SK-N-SH treated with all-trans-retinoic acid at 6 μM for 48 hours (cell line): ENCODE measurements at regions not wholly inside any gene's neighbourhood (a gene's known extent, or its start where the extent isn't known, plus 50 kb on each side); places are given as distances from the start of the nearest gene placed in this dataset.

Experiments
- ARNTL ChIP-seq: fragments of 450-650 bp; formaldehyde crosslinking; IDR thresholded peaks from 2 replicates; pipeline ENCODE4 v1.5.0; 2020; ENCODE audit warnings: low read depth, mild to moderate bottlenecking, moderate library complexity, borderline replicate concordance
- CSRNP3 ChIP-seq: fragments of 250-450 bp; sonication (Bioruptor Pico); IDR thresholded peaks from 2 replicates; pipeline ENCODE4 v1.5.1; 2021; ENCODE audit warnings: mild to moderate bottlenecking, moderate library complexity
- ISL1 ChIP-seq: fragments of 250-450 bp; sonication (Bioruptor Pico); IDR thresholded peaks from 2 replicates; pipeline ENCODE4 v2.1.2; 2022; ENCODE audit warnings: mild to moderate bottlenecking, moderate library complexity
- OSR1 ChIP-seq: fragments of 250-450 bp; sonication (Bioruptor Pico); IDR thresholded peaks from 2 replicates; pipeline ENCODE4 v1.8.0; 2022; ENCODE audit warnings: moderate library complexity, mild to moderate bottlenecking, inconsistent platforms
- RARB ChIP-seq: fragments of 250-450 bp; sonication (Bioruptor Pico); IDR thresholded peaks from 2 replicates; pipeline ENCODE4 v1.8.0; 2021; ENCODE audit warnings: mild to moderate bottlenecking, moderate library complexity
- SNAI2 ChIP-seq: fragments of 250-450 bp; sonication (Bioruptor Pico); IDR thresholded peaks from 2 replicates; pipeline ENCODE4 v1.5.0; 2020; ENCODE audit warnings: mild to moderate bottlenecking, moderate library complexity
- ZNF565 ChIP-seq: fragments of 450-650 bp; formaldehyde crosslinking; conservative IDR thresholded peaks from 2 replicates; pipeline ENCODE4 v1.5.0; 2020; ENCODE audit warnings: low read depth, mild to moderate bottlenecking, moderate library complexity
- TF ChIP-seq, protein P1 (sequence below): fragments of 250-450 bp; sonication (Bioruptor Pico); IDR thresholded peaks from 2 replicates; pipeline ENCODE4 v1.8.0; 2020; ENCODE audit warnings: mild to moderate bottlenecking, moderate library complexity, borderline replicate concordance
- TF ChIP-seq, protein P2 (sequence below): fragments of 250-450 bp; sonication (Bioruptor Pico); IDR thresholded peaks from 2 replicates; pipeline ENCODE4 v1.5.1; 2020; ENCODE audit warnings: low read depth, mild to moderate bottlenecking, moderate library complexity

GRCh38 chr17:77854759-77855745 is 103.5 kb upstream of the TNRC6C start:
- TF ChIP-seq, protein P1, sequence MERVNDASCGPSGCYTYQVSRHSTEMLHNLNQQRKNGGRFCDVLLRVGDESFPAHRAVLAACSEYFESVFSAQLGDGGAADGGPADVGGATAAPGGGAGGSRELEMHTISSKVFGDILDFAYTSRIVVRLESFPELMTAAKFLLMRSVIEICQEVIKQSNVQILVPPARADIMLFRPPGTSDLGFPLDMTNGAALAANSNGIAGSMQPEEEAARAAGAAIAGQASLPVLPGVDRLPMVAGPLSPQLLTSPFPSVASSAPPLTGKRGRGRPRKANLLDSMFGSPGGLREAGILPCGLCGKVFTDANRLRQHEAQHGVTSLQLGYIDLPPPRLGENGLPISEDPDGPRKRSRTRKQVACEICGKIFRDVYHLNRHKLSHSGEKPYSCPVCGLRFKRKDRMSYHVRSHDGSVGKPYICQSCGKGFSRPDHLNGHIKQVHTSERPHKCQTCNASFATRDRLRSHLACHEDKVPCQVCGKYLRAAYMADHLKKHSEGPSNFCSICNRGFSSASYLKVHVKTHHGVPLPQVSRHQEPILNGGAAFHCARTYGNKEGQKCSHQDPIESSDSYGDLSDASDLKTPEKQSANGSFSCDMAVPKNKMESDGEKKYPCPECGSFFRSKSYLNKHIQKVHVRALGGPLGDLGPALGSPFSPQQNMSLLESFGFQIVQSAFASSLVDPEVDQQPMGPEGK = no peak
- TF ChIP-seq ISL1 (CRISPR knock-in tag) (no peak), SNAI2 (CRISPR knock-in tag) (no peak), OSR1 (CRISPR knock-in tag) (no peak), CSRNP3 (CRISPR knock-in tag) (no peak), ZNF565 (CRISPR knock-in tag) (no peak), RARB (CRISPR knock-in tag) (no peak), ARNTL (CRISPR knock-in tag) (no peak)
- TF ChIP-seq, protein P2, sequence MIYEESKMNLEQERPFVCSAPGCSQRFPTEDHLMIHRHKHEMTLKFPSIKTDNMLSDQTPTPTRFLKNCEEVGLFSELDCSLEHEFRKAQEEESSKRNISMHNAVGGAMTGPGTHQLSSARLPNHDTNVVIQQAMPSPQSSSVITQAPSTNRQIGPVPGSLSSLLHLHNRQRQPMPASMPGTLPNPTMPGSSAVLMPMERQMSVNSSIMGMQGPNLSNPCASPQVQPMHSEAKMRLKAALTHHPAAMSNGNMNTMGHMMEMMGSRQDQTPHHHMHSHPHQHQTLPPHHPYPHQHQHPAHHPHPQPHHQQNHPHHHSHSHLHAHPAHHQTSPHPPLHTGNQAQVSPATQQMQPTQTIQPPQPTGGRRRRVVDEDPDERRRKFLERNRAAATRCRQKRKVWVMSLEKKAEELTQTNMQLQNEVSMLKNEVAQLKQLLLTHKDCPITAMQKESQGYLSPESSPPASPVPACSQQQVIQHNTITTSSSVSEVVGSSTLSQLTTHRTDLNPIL (CRISPR knock-in tag) = no peak
